ENCODE measurements at regions not wholly inside any gene's neighbourhood (a gene's known extent, or its start where the extent isn't known, plus 50 kb on each side); places are given as distances from the start of the nearest gene placed in this dataset.

DNA sequence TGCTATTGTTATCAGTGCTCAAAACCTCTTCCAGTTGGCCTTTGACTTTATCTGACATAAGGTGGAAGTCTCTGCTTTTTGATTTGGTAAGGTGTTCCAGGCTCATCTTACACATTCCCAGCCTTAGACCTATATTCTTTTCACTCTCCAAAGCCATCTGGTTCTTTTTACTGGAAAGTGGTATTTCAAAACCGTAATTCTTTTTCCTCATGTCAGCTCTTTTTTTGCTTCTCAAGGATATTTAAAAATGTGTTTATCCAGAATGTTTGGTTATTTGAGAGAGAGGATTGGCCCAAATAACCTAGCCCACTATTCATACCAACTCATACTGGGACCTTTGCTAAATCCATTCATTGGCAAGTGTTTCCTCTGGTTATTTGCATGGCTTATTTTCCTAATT is 411.2 kb upstream of the PIK3C3 start (continued):
- TF ChIP-seq CTCF (IDR thresholded peaks at IDR 0.05; ENCODE audit: control extremely low read depth in 1 of 3, insufficient read depth in 1 of 3, low read depth in 1 of 3, low read length in 3 of 3) (no peak), CTBP2 (IDR thresholded peaks at IDR 0.05; ENCODE audit: borderline replicate concordance, insufficient read depth, insufficient read length, low read length) (no peak)

All from H1 (cell line).